Peyer's patch (tissue), 4 donors: ENCODE measurements at regions not wholly inside any gene's neighbourhood (a gene's known extent, or its start where the extent isn't known, plus 50 kb on each side); places are given as distances from the start of the nearest gene placed in this dataset.

Experiments used
- DNase-seq, 3 donors: peaks; one replicate each; pipeline ENCODE4 v3.0.0-alpha.2; 2017 to 2019
- H3K27ac ChIP-seq, 4 donors: fragments of 200-600 bp; sonication (generic); one replicate each; pipeline ENCODE4 v1.5.1; 2016 to 2019
- H3K27me3 ChIP-seq, 2 donors: fragments of 200-600 bp; sonication (generic); one replicate each; pipeline ENCODE4 v1.5.1; 2019
- H3K36me3 ChIP-seq, 3 donors: fragments of 200-600 bp; sonication (generic); one replicate each; pipeline ENCODE4 v1.5.1; 2016 to 2019
- H3K4me1 ChIP-seq, 4 donors: fragments of 200-600 bp; sonication (generic); one replicate each; pipeline ENCODE4 v1.5.1; 2016 to 2019
- H3K4me3 ChIP-seq, 4 donors: fragments of 200-600 bp; sonication (generic); 1 replicate in 3 of 4; 2 replicates in 1 of 4; pipeline ENCODE4 v1.5.1; 2016 to 2019; ENCODE audit warnings: mild to moderate bottlenecking in 1 of 4
- H3K9me3 ChIP-seq, 4 donors: fragments of 200-600 bp; sonication (generic); one replicate each; pipeline ENCODE4 v1.5.1; 2016 to 2019; ENCODE audit warnings: mild to moderate bottlenecking in 1 of 4
- POLR2A ChIP-seq, 2 donors: fragments of 450-650 bp; IDR thresholded peaks; one replicate each; pipeline ENCODE4 v1.5.1; 2017; ENCODE audit warnings: antibody characterized with exemption in 2 of 2, mild to moderate bottlenecking in 2 of 2, moderate library complexity in 2 of 2
- TF ChIP-seq, protein P1 (sequence below), 6 experiments: fragments of 450-650 bp in 4 of 6; fragments of 200-600 bp in 2 of 6; sonication (generic) in 1 of 6; IDR thresholded peaks; one replicate each; pipeline ENCODE4 v1.5.1; 2017 to 2019; ENCODE audit warnings: antibody characterized with exemption in 6 of 6, mild to moderate bottlenecking in 3 of 6, moderate library complexity in 1 of 6

DNA sequence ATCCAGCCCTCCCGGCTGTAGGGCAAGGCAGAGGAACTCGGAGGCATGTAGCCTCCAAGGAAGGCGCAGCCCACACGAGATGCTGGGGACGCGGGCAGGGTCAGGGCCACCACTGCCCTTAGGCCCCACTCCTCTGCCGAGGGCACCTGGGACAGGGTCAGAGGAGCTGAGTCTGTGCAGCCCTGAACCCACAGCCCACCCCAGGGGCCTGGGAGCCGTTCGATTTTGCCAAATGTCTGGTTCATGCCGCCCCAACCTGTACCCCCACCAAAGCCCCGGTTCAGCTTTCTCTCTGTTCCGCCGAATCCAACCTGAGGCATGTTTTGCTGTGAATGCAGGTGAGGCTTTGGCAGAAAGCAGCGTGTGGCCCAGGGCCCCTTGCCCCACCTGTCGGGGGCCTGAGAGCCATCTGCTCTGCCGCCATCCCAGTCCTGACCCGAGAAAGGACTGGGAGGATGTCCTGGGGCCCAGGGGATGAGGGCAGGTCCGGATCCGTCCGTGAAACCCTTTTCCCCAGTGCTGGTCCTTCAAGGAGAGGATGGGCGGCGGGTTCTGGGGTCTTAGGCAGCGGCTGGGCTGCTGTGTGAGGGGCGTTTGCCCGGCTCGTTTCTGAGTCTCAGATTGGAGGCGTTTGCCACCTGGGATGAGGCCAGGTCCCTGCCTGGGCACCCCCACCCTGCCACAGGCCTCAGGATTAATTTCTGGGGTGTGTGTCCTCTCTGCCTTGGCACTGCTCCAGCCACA lies 79.3 kb upstream of the GATA5 start:
- TF ChIP-seq, protein P1, sequence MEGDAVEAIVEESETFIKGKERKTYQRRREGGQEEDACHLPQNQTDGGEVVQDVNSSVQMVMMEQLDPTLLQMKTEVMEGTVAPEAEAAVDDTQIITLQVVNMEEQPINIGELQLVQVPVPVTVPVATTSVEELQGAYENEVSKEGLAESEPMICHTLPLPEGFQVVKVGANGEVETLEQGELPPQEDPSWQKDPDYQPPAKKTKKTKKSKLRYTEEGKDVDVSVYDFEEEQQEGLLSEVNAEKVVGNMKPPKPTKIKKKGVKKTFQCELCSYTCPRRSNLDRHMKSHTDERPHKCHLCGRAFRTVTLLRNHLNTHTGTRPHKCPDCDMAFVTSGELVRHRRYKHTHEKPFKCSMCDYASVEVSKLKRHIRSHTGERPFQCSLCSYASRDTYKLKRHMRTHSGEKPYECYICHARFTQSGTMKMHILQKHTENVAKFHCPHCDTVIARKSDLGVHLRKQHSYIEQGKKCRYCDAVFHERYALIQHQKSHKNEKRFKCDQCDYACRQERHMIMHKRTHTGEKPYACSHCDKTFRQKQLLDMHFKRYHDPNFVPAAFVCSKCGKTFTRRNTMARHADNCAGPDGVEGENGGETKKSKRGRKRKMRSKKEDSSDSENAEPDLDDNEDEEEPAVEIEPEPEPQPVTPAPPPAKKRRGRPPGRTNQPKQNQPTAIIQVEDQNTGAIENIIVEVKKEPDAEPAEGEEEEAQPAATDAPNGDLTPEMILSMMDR (IDR thresholded peaks at IDR 0.05) = no peak
- no peak for TF ChIP-seq POLR2A (IDR thresholded peaks at IDR 0.05)
- peaks cover 0 to 19% (median 7%) of the 10 kb centered on the region in 4 donors for H3K4me1 ChIP-seq
- no peak overlapping the region for H3K27ac ChIP-seq
- H3K4me3 ChIP-seq = no peak overlapping the region
- no peaks in the 10 kb centered on the region for H3K36me3 ChIP-seq
- no peaks in the 10 kb centered on the region for H3K9me3 ChIP-seq
- no peak for DNase-seq
- peaks cover 0 to 14% of the 10 kb centered on the region in 2 donors for H3K27me3 ChIP-seq

DNA sequence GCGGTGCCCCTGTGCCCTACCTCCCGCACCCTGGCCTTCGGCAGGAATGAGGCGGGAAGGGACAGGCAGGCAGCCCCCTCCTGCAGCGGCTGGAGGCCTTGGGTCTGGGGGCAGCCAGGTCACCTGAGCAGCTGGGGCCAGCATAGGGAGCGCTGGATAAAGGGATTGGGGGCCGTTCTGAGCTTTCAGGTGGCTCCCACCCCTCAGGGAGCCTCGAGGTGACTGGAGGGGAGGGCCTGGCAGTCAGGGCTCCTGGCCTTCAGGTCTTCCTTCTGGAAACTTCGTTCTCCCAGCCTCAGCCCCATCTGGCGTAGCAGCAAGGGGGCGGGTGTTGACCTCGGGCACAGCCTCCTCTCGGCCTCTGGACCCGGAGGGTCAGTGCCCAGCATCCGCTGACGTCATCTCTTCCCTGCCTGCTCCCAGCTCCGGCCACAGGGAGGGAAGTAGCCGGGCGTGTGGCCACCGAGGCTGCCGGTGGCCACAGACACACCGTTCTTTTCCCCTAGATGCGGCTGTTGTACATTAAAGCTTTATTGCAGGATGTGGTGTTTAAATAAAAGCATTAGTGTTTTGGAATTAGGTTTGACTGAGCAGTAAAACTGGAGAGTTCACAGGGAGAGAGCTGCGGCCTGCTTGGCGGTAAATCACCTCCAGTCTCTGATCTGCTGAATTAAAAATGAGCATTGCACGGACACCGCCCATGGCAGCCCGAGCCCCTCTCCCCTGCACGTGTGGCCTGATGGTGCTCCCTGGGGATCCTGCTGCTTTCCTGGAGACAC lies 80.0 kb upstream of the GATA5 start:
- peaks cover 0 to 13% (median 4%) of the 10 kb centered on the region in 4 donors for H3K4me1 ChIP-seq
- no peak overlapping the region for H3K4me3 ChIP-seq
- TF ChIP-seq, protein P1 (IDR thresholded peaks at IDR 0.05) = no peak
- TF ChIP-seq POLR2A (IDR thresholded peaks at IDR 0.05) = no peak
- H3K36me3 ChIP-seq = no peaks in the 10 kb centered on the region
- no peak for DNase-seq
- no peaks in the 10 kb centered on the region for H3K9me3 ChIP-seq
- no peak overlapping the region for H3K27ac ChIP-seq
- peaks cover 0 to 8% of the 10 kb centered on the region in 2 donors for H3K27me3 ChIP-seq

DNA sequence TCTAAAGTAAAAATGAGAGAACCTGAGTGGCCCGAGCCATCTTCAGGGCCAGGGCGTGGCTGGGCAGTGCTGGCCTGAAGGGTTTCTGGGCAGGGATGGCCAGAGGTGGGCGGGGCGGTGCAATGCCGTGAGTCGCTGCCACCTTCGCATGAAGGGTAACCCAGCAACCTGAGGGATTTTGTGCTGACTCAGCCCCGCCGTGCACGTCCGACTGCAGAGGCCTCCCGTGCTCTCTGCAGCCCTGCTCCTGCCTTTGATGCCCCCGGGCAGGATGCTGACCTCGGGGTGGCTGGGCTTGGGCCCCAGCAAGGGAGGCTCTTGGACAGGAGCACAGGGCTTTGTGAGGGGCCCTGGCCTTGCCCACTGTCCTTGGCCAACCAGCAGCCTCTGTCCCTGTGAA lies 81.7 kb upstream of the GATA5 start:
- Histone ChIP-seq H3K9me3 (no peaks in the 10 kb centered on the region), H3K36me3 (no peaks in the 10 kb centered on the region), H3K4me3 (no peak overlapping the region), H3K27me3 (no peaks in the 10 kb centered on the region), H3K27ac (no peak overlapping the region), H3K4me1 (peaks cover 0 to 5% (median 0%) of the 10 kb centered on the region in 4 donors)
- TF ChIP-seq POLR2A (IDR thresholded peaks at IDR 0.05) = no peak
- TF ChIP-seq, protein P1 (IDR thresholded peaks at IDR 0.05) = no peak
- DNase-seq = no peak

DNA sequence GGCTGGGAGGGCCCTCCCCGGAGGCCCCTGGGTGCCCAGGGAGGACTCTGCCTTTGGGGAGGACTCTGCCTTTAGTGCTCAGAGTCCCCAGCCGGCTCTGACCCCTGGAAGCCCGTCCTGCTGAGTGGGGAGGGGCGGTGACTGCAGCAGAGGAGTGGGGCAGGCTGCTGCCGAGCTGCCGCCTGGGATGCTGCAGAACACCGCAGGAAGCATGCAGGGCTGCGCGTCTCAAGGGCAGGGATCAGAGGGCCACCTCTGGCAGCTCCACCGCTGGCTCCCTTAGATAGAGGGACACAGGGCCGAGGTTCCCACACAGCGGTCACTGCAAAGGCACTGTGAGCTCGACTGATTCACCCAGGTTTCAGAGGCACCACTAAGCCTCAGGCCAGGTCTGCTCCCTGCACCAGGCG lies 82.2 kb upstream of the GATA5 start:
- no peak for DNase-seq
- H3K4me3 ChIP-seq = no peak overlapping the region
- H3K9me3 ChIP-seq = no peaks in the 10 kb centered on the region
- peaks cover 0 to 5% (median 0%) of the 10 kb centered on the region in 4 donors for H3K4me1 ChIP-seq
- TF ChIP-seq POLR2A (IDR thresholded peaks at IDR 0.05) = no peak
- TF ChIP-seq, protein P1 (IDR thresholded peaks at IDR 0.05) = no peak
- H3K27me3 ChIP-seq = no peaks in the 10 kb centered on the region
- no peak overlapping the region for H3K27ac ChIP-seq
- H3K36me3 ChIP-seq = no peaks in the 10 kb centered on the region

DNA sequence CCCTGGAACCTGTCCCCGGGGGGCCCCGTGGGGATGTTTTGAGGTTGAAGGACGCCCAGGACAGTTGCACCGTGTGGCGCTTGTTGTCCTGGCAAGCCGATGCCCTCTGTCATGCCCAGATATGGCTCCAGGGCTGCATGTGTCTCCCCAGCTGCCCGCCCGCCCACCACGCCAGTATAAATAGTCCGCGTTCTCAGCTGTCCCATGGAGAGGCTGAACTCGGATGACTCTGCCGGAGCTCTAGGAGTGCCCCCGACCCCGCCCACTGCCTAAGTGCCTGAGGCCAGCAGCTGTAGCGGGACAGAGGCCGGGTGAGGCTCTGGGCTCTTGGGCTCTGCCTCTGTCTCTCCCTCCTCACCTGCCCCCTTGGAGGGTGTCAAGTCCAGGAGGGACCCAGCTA lies 83.0 kb upstream of the GATA5 start:
- TF ChIP-seq, protein P1 (IDR thresholded peaks at IDR 0.05) = no peak
- no peak for TF ChIP-seq POLR2A (IDR thresholded peaks at IDR 0.05)
- H3K27ac ChIP-seq = no peak overlapping the region

More for the DNA sequence above, 83.0 kb upstream of the GATA5 start:
- H3K9me3 ChIP-seq = no peaks in the 10 kb centered on the region
- no peak for DNase-seq
- peaks cover 0 to 5% (median 0%) of the 10 kb centered on the region in 4 donors for H3K4me1 ChIP-seq
- H3K27me3 ChIP-seq = no peaks in the 10 kb centered on the region
- no peaks in the 10 kb centered on the region for H3K36me3 ChIP-seq
- no peak overlapping the region for H3K4me3 ChIP-seq
